ENCODE measurements at regions not wholly inside any gene's neighbourhood (a gene's known extent, or its start where the extent isn't known, plus 50 kb on each side); places are given as distances from the start of the nearest gene placed in this dataset.
"Not testable (repeated sequence)": the region's sequence is repeated elsewhere in the genome, so short reads cannot be mapped to it uniquely, and the experiment has no call there.

DNA sequence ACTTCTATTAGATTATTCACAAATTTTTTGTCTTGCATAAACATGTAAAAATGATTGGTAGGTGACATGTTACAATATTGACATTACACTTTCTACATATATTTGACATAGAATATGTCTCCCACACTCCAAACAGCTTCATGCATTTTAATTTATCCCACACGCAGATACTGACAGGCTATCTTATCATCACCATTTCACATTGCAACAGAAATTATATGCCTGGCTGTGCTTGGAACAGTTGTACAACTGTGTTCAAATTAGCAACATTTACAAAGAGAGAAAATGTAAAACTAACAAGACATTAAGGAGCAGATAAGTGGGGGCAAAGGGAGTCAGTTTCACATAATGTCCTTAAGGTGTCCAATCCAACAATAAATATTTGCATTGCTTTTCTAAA lies 1208.5 kb downstream of the NSUN3 start:
- no peak for DNase-seq (ENCODE audit: low spot score)

GRCh38 chr3:95272166-95272565 lies 1209.3 kb downstream of the NSUN3 start:
- DNase-seq (ENCODE audit: low spot score): no peak

GRCh38 chr3:95272781-95273180 lies 1209.9 kb downstream of the NSUN3 start:
- no peak for DNase-seq (ENCODE audit: low spot score)

DNA sequence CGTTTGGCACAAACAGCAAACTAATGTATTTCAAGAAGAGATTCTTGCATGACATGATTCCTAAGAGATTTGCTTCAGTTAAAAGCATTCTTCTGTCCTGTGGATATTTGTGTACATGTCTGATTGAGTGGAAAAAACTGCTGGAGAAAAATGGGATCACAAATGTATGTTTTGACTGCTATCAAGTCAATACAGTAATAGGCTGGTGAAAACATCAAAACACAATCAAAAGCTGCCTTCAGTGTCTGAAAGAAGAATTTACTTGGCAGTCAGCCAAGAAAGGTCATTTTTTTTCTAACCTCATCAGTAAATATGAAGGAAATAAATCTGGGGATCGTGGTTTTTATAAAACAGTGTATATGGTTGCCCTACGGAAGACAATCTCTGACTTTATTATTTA lies 1214.8 kb downstream of the NSUN3 start:
- no peak for DNase-seq (ENCODE audit: low spot score)

DNA sequence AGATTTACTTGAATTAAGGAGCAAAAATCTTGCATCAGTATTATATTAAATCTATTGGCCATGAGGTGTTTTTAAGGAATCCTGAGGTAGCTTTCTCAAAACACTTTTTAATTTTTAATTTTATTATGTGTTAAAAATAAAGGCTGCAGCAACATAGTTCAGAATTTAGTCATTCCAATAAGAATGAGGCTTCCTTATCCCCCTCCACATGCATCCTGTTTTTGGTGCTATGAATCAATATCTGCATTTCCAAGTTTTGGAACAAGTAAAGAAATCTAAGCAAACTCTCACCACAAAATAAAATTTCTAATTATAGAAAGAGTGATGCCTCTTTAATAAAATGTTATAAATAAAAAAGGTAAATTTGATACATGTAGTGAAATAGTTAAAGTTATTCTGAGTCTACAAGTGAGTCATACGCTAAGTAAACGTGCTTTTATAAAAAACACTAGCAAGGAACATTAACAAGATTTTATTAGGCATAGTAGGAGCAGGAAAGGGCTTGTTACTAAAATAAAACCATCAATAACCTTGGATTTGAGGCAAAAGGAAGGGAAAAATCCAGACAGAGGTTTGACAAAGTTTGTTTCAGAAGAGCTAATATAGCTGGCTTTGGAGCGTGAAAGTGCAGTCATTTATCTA lies 1218.0 kb downstream of the NSUN3 start:
- no peak for DNase-seq (ENCODE audit: low spot score)

DNA sequence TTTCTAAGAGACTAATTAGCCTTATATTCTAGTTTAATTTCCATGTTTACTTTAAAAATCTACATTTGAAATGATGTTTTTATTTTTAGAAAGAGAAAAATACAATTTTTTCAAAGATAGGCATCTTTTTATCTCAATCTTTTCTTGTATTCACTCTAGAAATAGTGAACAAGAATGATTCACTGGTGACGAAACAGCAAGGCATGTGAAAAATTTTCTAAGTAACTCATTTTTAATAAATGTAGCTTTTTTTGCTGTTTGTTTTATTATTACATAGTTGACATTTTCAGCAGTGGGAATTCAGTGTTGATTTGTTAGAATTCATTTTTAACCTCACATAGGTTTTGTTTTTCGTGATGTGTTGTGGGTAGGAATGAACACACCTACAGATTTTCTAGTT lies 1226.4 kb downstream of the NSUN3 start:
- no peak for DNase-seq (ENCODE audit: low spot score)

GRCh38 chr3:95297581-95297980 lies 1234.7 kb downstream of the NSUN3 start:
- no peak for DNase-seq (ENCODE audit: low spot score)

- DNase-seq (ENCODE audit: low spot score): no peak
Observed at GRCh38 chr3:95302044-95302443, 1239.2 kb downstream of the NSUN3 start.

DNA sequence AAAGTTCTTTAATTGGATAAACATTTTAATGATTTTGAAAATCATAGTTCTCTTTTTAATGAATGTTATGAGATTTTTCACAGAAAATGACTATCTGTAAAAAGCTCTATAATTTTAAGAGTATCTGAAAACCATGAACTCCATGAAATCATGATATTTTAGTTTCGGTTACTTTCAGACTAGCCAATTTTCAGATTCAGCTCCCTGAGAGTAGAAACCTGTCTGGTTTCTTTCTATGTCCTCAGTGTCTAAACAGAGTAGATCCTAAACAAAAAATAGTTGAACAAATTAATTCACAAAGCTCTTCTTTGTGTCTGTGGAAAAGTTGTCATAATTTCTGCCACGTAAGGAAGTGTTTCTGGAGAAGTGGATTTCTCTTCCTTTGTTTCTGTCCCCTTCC lies 1247.7 kb downstream of the NSUN3 start:
- DNase-seq (ENCODE audit: low spot score): no peak

- no peak for DNase-seq (ENCODE audit: low spot score)
Observed at GRCh38 chr3:95311272-95311671, 1248.4 kb downstream of the NSUN3 start.

GRCh38 chr3:95312650-95313049 lies 1249.8 kb downstream of the NSUN3 start:
- no peak for DNase-seq (ENCODE audit: low spot score)

- DNase-seq (ENCODE audit: low spot score): no peak
Observed at GRCh38 chr3:95319921-95320494, 1257.1 kb downstream of the NSUN3 start.

DNA sequence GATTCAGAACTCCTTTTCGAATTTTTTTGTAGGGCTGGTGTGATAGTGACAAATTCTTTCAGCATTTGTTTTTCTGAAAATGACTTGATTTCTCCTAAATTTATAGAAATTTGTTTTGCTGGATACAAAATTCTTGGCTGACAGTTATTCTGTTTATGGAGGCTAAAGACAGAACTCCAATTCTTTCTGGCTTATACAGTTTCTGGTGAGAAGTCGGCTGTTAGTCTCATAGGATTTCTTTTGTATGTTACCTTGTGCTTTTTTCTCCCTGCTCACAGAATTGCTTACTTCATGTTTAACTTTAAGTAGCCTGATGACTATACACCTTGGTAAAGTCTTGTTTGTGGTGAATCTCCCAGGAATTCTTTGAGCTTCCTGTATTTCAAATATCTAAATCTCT lies 1264.6 kb downstream of the NSUN3 start:
- DNase-seq (ENCODE audit: low spot score): no peak

GRCh38 chr3:95333826-95334225 lies 1271.0 kb downstream of the NSUN3 start:
- no peak for DNase-seq (ENCODE audit: low spot score)

DNA sequence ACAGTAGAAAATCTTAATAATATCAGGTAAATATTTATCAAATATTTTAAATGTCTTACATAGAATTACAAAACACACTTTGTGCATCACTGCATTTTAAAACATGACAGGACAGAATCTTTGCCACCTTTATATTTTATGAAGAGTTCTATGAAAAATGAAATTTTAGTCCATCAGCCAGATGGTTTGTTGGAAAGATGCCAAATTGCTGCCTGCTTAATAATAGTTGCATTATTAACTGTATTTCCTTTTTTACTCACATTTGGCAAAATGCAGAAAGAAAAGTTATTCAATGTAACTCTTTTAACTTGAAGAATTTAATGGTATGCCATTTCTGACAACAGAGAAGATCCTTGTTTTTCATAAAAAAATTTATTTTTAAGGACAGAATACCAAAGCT lies 1271.6 kb downstream of the NSUN3 start:
- DNase-seq (ENCODE audit: low spot score): no peak

- no peak for DNase-seq (ENCODE audit: low spot score)
Observed at GRCh38 chr3:95335517-95335916, 1272.7 kb downstream of the NSUN3 start.

- DNase-seq (ENCODE audit: low spot score): no peak
Observed at GRCh38 chr3:95338446-95338845, 1275.6 kb downstream of the NSUN3 start.

DNA sequence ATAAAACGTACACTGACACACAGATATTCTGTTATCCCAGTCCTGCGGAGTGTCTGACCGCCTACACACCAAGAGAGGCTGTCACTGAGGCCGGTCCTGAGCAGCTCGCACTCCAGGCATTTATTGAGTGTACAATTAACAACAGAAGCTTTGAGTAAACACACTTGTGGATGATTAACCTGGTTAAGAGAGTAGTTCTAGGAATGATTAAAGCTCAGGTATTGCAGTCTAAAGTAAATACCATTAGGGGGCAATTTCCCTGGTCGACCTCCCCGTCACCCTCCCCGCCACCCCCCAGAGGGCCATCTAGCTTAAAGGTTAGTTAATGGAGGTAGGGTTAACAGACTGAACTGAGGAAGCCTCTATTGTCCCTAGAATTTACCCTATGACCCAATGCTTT lies 1278.5 kb downstream of the NSUN3 start:
- no peak for DNase-seq (ENCODE audit: low spot score)

GRCh38 chr3:95343228-95343627 lies 1280.4 kb downstream of the NSUN3 start:
- DNase-seq (ENCODE audit: low spot score): no peak

GRCh38 chr3:95343767-95344166 lies 1280.9 kb downstream of the NSUN3 start:
- DNase-seq (ENCODE audit: low spot score): no peak

DNA sequence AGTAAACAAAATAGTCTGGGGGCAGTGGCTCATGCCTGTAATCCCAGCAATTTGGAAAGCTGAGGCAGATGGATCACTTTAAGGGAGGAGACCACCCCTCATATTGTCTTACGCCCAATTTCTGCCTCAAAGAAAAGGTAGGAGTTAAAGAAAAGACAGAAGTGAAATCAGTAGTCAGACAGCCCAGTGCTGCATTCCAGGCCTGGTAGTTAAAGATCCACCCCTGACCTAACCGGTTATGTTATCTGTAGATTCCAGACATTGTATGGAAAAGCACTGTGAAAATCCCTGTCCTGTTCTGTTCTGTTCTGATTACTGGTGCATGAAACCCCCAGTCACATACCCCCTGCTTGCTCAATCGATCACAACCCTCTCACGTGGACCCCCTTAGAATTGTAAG lies 1285.1 kb downstream of the NSUN3 start:
- not testable (repeated sequence) for DNase-seq (ENCODE audit: low spot score)

DNA sequence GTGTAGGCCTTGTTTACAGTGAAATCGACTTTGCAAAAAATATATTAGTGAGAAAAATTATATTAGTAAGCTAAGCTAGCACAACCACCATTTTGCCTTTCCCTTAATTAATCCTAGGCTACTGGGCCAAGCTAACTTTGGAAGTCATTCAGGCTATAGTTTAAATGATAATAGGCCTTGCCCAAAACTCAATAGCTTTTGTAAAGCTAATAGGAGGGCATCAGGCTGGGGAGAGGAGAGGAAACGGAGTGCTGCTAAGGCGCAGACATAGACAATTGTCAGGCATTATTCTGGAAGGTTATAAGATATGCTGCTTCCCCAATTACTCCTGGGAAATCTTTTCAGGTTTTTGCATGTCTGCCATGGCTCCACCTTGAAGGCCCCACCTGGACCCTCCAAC lies 1286.0 kb downstream of the NSUN3 start:
- no peak for DNase-seq (ENCODE audit: low spot score)

DNA sequence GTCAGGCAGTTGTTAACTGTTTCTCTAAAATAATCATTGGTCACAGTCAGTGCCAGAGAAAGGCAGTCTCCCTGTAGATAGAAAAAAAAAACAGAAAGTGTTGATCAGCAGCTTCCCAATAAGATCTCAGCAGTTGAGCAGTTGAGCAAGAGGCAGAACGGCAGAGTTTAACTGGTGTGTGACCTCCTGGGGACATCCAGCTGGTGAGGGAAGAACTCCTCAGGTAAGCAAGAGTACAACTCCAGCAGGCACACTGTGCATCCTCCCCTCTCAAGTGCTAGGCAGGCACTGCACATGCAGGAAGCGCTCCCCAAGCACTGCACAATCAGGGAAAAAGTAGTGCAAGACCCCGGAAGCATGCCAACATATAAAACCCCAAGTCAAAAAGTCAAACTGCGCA lies 1287.2 kb downstream of the NSUN3 start:
- no peak for DNase-seq (ENCODE audit: low spot score)

GRCh38 chr3:95351158-95351557 lies 1288.3 kb downstream of the NSUN3 start:
- DNase-seq (ENCODE audit: low spot score): no peak

Measured in CD4-positive, alpha-beta T cell treated with Interleukin-2 at 100 ng/mL for 4 hours (primary cell).